ENCODE measurements at regions not wholly inside any gene's neighbourhood (a gene's known extent, or its start where the extent isn't known, plus 50 kb on each side); places are given as distances from the start of the nearest gene placed in this dataset.
"Not testable (repeated sequence)": the region's sequence is repeated elsewhere in the genome, so short reads cannot be mapped to it uniquely, and the experiment has no call there.

DNA sequence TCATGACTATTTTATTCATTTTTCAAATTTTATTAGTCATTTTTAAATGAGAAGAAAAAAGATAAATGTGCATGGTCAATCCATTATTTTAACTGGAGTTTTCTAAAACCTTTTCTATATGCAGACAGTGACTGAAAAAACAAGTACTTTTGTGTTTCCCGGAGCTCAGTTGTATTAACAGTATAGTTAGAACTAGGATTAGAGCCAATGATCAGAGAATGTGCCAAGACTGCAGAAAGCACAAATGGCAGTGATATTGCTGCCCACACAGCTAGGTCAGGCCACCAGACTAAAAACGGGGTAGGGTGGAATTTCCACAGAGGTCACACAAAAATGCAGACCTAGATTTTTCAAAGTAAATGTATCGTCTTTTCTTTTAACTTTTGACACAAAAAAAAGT is 163.1 kb upstream of the GRIK3 start:
- no peaks in the 10 kb centered on the region for H3K36me3 Mint-ChIP-seq (ENCODE audit: low read depth)
- intact Hi-C loops (cut with micrococcal nuclease), result no loop called here
- H3K9me3 Mint-ChIP-seq, result peaks cover 7% of the 10 kb centered on the region
- ATAC-seq (ENCODE audit: low read depth), result no peak
- no peak for DNase-seq
- no peak overlapping the region for H3K27ac Mint-ChIP-seq
- no peak overlapping the region for H3K4me3 Mint-ChIP-seq
- POLR2A ChIA-PET, result no interaction called here
- H3K27me3 Mint-ChIP-seq, result peaks cover 28% of the 10 kb centered on the region
- CTCF ChIA-PET, result no interaction called here
- no peaks in the 10 kb centered on the region for H3K4me1 Mint-ChIP-seq
- TF ChIP-seq, protein P1, sequence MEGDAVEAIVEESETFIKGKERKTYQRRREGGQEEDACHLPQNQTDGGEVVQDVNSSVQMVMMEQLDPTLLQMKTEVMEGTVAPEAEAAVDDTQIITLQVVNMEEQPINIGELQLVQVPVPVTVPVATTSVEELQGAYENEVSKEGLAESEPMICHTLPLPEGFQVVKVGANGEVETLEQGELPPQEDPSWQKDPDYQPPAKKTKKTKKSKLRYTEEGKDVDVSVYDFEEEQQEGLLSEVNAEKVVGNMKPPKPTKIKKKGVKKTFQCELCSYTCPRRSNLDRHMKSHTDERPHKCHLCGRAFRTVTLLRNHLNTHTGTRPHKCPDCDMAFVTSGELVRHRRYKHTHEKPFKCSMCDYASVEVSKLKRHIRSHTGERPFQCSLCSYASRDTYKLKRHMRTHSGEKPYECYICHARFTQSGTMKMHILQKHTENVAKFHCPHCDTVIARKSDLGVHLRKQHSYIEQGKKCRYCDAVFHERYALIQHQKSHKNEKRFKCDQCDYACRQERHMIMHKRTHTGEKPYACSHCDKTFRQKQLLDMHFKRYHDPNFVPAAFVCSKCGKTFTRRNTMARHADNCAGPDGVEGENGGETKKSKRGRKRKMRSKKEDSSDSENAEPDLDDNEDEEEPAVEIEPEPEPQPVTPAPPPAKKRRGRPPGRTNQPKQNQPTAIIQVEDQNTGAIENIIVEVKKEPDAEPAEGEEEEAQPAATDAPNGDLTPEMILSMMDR (IDR thresholded peaks at IDR 0.05), result no peak

DNA sequence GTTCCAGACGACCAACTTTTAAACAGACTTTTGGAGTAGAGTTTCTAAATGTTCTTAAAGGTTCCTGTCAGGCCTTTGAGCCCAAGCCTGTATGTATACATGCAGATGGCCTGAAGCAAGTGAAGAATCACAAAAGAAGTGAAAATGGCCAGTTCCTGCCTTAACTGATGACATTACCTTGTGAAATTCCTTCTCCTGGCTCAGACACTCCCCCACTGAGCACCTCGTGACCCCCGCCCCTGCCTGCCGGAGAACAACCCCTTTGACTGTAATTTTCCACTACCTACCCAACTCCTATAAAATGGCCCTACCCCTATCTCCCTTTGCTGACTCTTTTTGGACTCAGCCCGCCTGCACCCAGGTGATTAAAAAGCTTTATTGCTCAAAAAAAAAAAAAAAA is 180.0 kb upstream of the GRIK3 start:
- POLR2A ChIA-PET; DNase-seq; H3K27ac Mint-ChIP-seq; ATAC-seq (ENCODE audit: low read depth); H3K36me3 Mint-ChIP-seq (ENCODE audit: low read depth); H3K4me3 Mint-ChIP-seq; CTCF ChIA-PET; intact Hi-C loops (cut with micrococcal nuclease); H3K4me1 Mint-ChIP-seq: not testable (repeated sequence)
- peaks cover 12% of the 10 kb centered on the region for H3K9me3 Mint-ChIP-seq
- peaks cover 17% of the 10 kb centered on the region for H3K27me3 Mint-ChIP-seq

DNA sequence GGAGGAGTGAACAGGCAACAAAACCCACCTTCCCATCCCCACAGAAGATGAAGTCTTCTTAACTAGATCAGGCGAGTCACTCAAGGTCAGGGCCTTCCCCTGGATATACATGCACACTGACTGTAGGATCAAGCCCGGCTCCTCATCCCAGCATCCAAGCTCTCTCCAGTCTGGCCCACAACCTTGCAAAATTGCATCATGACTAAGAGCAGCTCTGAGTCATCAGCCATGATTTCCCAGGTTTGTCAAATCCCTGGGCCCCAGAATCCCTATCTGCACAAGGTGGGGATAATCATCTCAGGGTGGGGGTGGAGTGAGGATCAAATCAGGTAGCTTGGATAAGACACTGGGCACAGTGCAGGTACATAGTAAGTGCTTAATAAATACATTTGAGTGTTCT is 199.3 kb upstream of the GRIK3 start:
- POLR2A ChIA-PET, result no interaction called here
- peaks cover 20% of the 10 kb centered on the region for H3K27me3 Mint-ChIP-seq
- no peaks in the 10 kb centered on the region for H3K36me3 Mint-ChIP-seq (ENCODE audit: low read depth)
- ATAC-seq (ENCODE audit: low read depth) (no peak), DNase-seq (no peak)
- peaks cover 2% of the 10 kb centered on the region for H3K9me3 Mint-ChIP-seq
- CTCF ChIA-PET, result no interaction called here
- TF ChIP-seq, protein P1 (IDR thresholded peaks at IDR 0.05), result no peak
- H3K4me1 Mint-ChIP-seq, result peaks cover 15% of the 10 kb centered on the region
- no peak overlapping the region for H3K27ac Mint-ChIP-seq
- intact Hi-C loops (cut with micrococcal nuclease), result no loop called here
- no peak overlapping the region for H3K4me3 Mint-ChIP-seq

DNA sequence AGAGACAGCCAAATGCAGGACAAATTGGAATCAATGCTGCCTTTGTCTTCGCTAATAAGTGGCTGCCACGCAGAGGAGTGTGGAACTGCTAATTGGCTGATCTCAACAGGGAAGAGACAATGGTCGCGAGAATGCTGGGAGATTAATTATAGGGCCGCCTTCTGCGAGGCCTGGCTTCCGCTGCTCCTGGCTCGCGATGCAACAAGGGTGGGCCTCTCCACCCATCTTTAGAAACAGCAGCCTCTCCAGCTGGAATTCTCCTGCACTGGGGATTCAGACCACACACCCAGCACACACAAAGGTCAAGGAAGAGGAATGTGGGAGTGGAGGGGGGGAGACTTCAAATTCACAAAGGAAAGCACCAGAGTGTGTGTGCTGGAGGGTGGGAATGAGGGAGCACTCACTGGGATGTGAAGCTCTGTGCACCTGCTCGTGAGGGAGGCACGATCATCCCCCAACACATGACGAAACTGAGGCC is 200.7 kb upstream of the GRIK3 start:
- Mint-ChIP-seq H3K9me3 (peaks cover 2% of the 10 kb centered on the region), H3K4me1 (peaks cover 26% of the 10 kb centered on the region), H3K36me3 (ENCODE audit: low read depth) (no peaks in the 10 kb centered on the region), H3K4me3 (no peak overlapping the region), H3K27me3 (peaks cover 15% of the 10 kb centered on the region), H3K27ac (no peak overlapping the region)
- intact Hi-C loops (cut with micrococcal nuclease), result no loop called here
- ChIA-PET CTCF (no interaction called here), POLR2A (no interaction called here)
- no peak for ATAC-seq (ENCODE audit: low read depth)
- TF ChIP-seq, protein P1 (IDR thresholded peaks at IDR 0.05), result no peak
- no peak for DNase-seq

DNA sequence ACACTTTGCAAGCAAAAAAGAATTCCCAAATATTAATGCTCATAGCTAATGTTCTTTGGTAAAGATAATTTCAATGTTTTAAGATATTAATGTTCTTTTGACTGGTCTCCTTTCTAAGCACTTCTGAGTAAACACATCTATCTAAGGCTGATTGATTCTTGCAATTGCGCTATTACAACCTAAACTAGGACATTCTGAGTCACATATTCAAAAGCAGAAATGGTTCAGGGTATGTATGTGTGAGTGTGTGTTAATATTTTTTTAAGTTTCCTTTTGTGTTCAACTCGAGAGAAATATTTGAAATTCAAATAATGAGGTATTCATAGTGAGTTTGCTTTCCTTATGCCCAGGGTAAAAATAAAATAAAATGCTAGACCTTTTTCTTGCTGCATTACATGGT is 203.6 kb upstream of the GRIK3 start:
- Mint-ChIP-seq H3K27me3 (peaks cover 12% of the 10 kb centered on the region), H3K4me3 (peak overlapping the region; percentile 39), H3K36me3 (ENCODE audit: low read depth) (no peaks in the 10 kb centered on the region), H3K27ac (peak overlapping the region; percentile 1), H3K9me3 (peaks cover 2% of the 10 kb centered on the region), H3K4me1 (peaks cover 26% of the 10 kb centered on the region)
- no peak for DNase-seq
- intact Hi-C loops (cut with micrococcal nuclease), result no loop called here
- ChIA-PET CTCF (no interaction called here), POLR2A (interaction anchor here (0.5 kb wide), 1 partner anchor 779 kb away, joined by 7 read pairs; no protein-coding TSS in a partner anchor)
- ATAC-seq (ENCODE audit: low read depth), result peak; percentile 67
- TF ChIP-seq, protein P1 (IDR thresholded peaks at IDR 0.05), result no peak

Data from activated B cell treated with CpG ODN at 0.5 μM for 24 hours (primary cell).